NCI-H460 (cell line): ENCODE measurements at regions not wholly inside any gene's neighbourhood (a gene's known extent, or its start where the extent isn't known, plus 50 kb on each side); places are given as distances from the start of the nearest gene placed in this dataset.

ENCODE experiments used
- DNase-seq: peaks from one replicate; pipeline ENCODE4 v3.0.0-alpha.2; 2016; ENCODE audit warnings: low read depth; ENCODE audit errors: extremely low read depth

- no peak for DNase-seq
These were observed 1177.2 kb downstream of the BRD1 start for GRCh38 chr22:48650323-48651035.

- DNase-seq, result no peak
These were observed 1178.2 kb downstream of the BRD1 start for GRCh38 chr22:48649466-48649865.

GRCh38 chr22:48649031-48649430 lies 1178.6 kb downstream of the BRD1 start:
- DNase-seq, result no peak

GRCh38 chr22:48647606-48648515 lies 1179.8 kb downstream of the BRD1 start:
- DNase-seq, result no peak

- no peak for DNase-seq
These were observed 1180.6 kb downstream of the BRD1 start for GRCh38 chr22:48647051-48647450.

GRCh38 chr22:48646216-48646925 lies 1181.3 kb downstream of the BRD1 start:
- DNase-seq, result no peak

GRCh38 chr22:48645766-48646165 lies 1181.9 kb downstream of the BRD1 start:
- DNase-seq, result no peak

GRCh38 chr22:48644997-48645396 lies 1182.7 kb downstream of the BRD1 start:
- no peak for DNase-seq

- DNase-seq, result peak; percentile 88
These were observed 1183.6 kb downstream of the BRD1 start for GRCh38 chr22:48644108-48644507.

GRCh38 chr22:48643066-48643731 lies 1184.5 kb downstream of the BRD1 start:
- DNase-seq, result no peak

- no peak for DNase-seq
These were observed 1185.1 kb downstream of the BRD1 start for GRCh38 chr22:48642550-48642949.

GRCh38 chr22:48641906-48642475 lies 1185.7 kb downstream of the BRD1 start:
- no peak for DNase-seq

- DNase-seq, result no peak
These were observed 1186.5 kb downstream of the BRD1 start for GRCh38 chr22:48640890-48641841.

GRCh38 chr22:48639896-48640748 lies 1187.6 kb downstream of the BRD1 start:
- no peak for DNase-seq

GRCh38 chr22:48639021-48639795 lies 1188.5 kb downstream of the BRD1 start:
- DNase-seq, result no peak

- no peak for DNase-seq
These were observed 1190.4 kb downstream of the BRD1 start for GRCh38 chr22:48637231-48637630.

GRCh38 chr22:48636746-48637145 lies 1190.9 kb downstream of the BRD1 start:
- no peak for DNase-seq

GRCh38 chr22:48635816-48636215 lies 1191.9 kb downstream of the BRD1 start:
- DNase-seq, result no peak
